ENCODE measurements at regions not wholly inside any gene's neighbourhood (a gene's known extent, or its start where the extent isn't known, plus 50 kb on each side); places are given as distances from the start of the nearest gene placed in this dataset.

GRCh38 chr3:25021816-25022215, 406.2 kb upstream of the RARB start:
- DNase-seq = no peak

- DNase-seq = no peak
Observed at GRCh38 chr3:25023876-25024275, 404.2 kb upstream of the RARB start.

DNA sequence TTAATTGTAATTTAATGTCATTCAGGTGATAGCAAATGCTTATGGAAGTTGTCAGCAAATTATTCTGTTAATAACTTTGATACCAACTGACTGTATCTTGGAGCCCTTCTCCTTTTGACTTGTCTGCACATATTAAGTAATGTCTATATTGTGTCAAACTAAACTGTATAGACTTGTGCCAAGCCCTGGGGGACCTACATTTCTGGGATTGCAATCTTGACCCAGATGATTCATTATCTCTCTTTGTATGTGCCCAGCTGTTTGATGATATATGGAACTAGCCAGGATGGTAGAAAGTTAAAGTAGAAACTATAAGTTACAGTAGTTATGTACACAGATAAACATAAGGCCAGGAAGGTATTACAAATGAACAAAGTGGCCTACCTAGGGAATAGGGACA, 402.8 kb upstream of the RARB start:
- no peak for DNase-seq

DNA sequence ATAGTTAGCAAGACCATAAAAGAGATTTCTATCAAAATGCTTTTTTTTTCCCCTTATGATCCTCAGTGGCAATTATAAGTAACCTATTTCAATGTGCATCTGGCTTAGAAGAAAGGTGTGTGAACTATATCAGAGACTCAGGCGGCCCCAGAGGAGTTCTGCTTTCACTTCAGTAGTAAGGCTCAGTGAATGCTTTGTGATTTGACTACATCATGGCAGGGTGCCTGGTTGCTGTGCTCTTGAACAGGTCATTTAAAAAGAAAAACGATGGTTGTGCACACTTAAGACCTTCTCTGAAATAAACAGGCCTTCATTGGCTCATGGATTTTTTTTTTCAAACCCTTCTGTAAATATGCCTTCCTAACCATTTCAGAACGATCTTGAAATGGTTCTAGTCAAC, 400.4 kb upstream of the RARB start:
- DNase-seq = no peak

DNA sequence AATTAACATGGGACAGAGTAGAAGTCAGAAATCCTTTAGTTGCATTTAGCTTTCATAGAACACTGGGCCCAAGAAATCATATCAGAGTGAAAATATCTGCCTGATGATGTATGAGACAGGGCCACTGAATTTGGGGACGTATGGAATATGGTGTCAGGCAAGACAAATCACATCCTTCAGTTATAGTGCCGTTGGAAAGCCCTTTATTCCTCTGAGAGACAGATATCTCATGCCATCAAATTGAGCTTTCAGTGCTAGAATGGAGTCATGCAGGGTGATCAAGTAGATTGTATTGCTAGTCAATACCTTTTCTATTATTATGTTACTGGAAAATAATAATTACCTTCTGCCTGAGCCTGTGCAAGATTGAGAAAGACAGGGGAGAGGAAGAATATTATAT, 398.2 kb upstream of the RARB start:
- no peak for DNase-seq

- DNase-seq = no peak
Observed at GRCh38 chr3:25032344-25032743, 395.7 kb upstream of the RARB start.

DNA sequence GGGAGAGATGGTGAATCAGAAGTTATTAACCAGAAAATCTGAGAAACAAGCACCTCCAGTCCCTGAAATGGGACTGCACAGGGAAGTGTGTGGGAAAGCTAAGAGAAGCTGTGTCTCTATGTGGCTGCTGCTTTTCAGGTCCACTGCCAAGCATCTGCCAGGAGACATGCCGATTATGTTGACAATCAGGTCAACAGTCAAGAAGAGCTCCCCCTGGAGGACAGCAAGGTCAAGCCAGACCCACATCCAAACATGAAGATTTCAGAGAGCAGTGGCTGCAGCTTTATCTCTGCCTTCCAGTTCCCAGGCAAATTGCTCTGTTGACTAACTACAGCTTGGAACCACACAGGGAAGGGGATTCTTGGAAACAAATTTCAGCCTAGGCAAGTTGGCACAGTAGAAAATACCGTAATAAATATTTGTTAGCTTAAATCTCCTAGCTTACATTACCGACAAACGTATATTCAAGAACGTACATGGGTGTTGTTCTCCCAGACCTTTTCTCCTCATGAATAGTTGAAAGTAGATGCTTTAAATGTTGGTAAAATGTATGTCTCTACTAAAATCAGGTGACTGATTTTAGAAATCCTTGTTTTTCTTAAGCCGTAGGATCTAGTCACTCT, 394.5 kb upstream of the RARB start:
- no peak for DNase-seq

- DNase-seq = no peak
Observed at GRCh38 chr3:25035526-25035925, 392.5 kb upstream of the RARB start.

DNA sequence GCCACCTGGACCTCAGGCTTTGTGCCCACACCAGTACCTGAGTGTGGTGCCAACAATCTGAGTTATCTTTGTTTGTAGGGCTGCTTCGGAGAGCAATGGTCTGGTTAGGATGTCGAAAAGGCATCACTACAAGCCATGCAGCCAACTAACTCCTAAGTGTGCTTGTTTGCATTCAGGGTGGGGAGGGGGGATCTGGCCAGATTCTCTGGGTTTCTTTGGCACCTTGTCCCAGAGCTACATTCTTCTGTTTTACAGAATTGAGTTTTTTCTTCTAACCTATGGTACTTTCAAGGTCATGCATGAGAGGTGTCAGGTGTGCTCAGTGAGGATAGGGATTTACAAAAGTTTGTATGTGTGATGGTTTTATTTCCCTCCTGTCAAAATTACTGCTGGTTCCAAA, 391.4 kb upstream of the RARB start:
- DNase-seq = no peak

- DNase-seq = no peak
Observed at GRCh38 chr3:25037049-25037547, 391.0 kb upstream of the RARB start.

- DNase-seq = no peak
Observed at GRCh38 chr3:25038271-25038670, 389.8 kb upstream of the RARB start.

GRCh38 chr3:25038922-25039321, 389.1 kb upstream of the RARB start:
- DNase-seq = no peak

DNA sequence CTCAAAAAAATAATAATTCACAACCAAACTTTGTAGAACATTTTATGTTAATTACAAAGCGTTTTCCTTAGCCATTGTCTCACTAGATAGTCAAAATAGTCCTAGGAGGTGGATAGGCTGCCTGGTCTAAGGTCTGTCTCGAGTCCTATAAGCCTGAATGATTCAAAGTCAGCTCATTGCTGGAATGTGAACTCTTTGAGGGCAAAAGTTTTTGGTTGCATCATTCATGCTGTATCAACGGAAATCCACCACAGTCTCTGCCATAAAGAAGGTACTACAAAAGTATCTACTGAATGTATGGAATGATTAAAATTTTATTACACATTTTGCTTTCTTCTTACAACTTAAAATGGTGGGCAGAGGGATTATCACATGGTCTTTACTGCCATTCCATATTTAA, 387.3 kb upstream of the RARB start:
- DNase-seq = no peak

DNA sequence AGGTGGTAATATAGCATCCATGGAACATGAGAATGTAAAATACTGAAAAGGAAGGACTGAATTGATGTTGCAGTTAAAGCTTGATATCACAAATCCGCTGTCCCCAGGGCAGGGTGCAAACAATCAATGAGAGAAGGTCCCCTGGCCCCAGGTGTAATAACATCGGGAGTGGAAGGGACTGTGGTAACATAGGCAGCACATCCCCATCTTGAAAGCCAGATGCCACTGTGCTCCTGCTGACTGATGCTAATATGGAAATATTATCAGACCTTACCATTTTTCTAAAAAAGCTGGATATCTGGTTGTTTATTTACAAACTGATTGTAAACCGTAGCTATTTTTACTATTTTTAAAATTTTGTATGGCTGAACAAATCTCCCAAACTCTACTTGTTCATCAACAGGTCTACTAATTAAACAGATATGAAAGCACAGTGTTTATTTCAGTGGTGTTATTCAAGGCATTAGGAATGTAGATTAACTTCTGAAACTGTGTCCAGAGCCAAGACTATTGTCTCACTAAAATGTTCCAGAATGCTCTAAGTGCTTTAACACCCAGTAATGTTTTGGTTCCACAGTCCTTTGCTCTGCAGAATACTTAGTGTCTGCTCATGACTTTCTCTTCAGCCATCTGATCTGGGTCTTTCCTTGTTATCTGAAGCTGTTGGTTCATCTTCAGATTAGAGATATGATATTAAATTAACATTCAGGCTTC, 386.0 kb upstream of the RARB start:
- no peak for DNase-seq

DNA sequence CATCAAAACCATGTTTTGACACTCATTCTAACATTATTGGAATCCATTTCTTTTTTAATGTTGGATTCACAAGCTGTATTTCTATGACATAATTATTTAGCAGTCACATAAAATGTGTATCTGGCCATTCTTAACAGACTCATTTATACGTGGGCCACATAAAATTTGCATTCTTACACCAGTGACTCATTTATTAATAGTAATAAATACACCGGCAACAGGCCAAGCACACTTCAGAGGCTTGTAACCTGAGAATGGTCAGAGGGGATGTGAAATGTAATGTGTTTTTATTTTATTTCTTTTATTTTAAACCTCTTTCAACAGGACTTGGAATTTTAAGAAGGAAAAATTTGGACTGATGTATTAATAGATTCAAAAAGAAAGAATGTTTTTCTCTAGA, 384.9 kb upstream of the RARB start:
- no peak for DNase-seq

DNA sequence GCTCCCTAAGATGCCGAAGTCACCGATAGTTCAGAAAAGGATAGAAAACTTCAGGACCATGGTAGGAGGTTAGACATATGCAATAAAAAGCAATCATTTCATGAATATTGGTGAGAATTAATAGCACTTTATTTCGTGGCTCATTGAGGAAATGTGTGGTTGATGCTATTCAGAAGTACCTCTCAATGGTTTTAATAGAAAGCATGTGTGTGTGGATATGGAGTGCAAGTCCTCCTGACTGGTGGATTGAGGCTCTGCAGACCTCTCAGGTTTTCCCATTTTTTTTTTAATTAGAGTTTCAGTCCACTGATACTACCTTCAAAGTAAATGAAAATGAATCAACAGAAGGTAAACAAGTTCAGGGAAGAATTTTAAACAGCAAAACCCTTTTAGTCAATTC, 384.3 kb upstream of the RARB start:
- no peak for DNase-seq

DNA sequence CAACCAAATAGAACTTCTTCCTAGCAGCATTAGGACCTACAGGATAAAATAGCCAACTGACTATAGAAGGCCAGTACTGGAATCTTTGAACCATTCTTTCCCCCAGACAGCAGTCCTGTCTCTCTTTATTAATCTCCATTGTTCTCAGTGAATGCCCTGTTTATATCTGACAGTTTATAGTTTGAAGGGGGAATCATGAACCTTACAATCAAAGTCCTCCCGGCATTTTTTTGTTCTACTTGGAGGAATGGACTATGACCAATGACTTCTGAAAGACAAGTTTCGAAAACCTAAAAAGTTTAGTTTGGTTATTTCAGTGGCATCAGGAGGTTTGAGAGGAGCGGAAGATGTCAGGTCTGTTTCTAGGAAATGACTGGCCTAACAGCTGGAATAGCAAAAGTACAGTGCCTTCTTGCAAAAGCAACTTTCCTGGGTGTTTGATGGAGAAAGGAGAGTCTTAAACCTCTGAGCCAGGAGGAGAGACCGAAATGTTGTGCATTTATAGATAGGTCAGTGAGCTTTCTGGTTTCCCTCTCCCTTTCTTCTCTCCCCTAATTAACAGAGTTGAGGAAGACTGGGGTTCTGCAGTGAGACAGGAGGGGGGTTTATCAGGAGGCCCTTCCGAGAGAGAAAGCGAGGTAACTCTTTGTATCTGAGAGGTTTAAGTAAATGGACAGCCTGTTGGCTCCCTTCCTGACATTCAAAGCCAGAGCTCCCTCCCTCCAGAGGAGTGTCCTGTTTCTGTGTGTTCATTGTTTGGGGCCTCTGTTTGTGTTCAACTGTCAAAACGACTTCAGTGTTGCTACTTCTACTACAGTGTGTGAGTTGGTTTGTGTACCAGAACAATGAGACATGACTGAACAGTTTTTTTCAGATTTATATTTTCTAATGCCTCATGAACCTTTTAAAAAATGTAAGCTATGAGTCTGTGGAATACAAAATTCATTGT, 383.0 kb upstream of the RARB start:
- no peak for DNase-seq

GRCh38 chr3:25046911-25047771, 380.9 kb upstream of the RARB start:
- DNase-seq = no peak

- DNase-seq = no peak
Observed at GRCh38 chr3:25049304-25049703, 378.8 kb upstream of the RARB start.

- no peak for DNase-seq
Observed at GRCh38 chr3:25053360-25053759, 374.7 kb upstream of the RARB start.

GRCh38 chr3:25056036-25056755, 371.9 kb upstream of the RARB start:
- DNase-seq = no peak

DNA sequence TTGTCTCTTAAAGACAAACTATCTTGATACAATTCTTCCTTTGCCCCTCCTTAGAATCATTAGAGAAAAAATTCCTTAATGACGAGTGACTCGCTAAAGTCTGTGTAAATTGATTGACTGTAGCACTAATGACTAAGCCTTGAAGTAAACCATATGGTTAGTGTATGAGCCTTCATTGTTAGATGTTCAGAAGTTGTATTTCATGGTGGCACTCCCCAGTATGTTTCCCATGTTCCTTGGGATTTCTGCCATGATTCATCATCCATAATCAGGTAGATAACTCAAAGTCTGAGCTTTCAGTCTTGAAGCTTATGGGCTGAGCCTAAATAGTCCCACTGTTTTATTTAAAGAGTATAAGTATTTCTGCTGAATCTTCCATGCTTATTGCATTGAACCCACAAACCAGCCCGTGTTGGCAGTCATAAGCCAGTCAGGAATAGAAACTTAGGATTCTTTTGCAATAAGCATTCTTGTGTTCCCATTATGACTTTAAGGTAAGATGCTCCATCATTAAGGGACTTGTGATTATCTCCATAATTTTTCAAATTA, 371.2 kb upstream of the RARB start:
- DNase-seq = no peak
